Suprapubic skin (tissue), 3 donors: ENCODE measurements at regions not wholly inside any gene's neighbourhood (a gene's known extent, or its start where the extent isn't known, plus 50 kb on each side); places are given as distances from the start of the nearest gene placed in this dataset.

ENCODE experiments used
- CTCF ChIP-seq, 2 donors: fragments of 200-600 bp in 1 of 2; fragments of 450-650 bp in 1 of 2; sonication (generic) in 1 of 2; IDR thresholded peaks; one replicate each; pipeline ENCODE4 v1.5.1; 2016 to 2019; ENCODE audit warnings: antibody characterized with exemption in 2 of 2, mild to moderate bottlenecking in 1 of 2, moderate library complexity in 1 of 2
- EP300 ChIP-seq: sonication (generic); formaldehyde crosslinking; IDR thresholded peaks from one replicate; pipeline ENCODE4 v1.6.1; 2017; ENCODE audit warnings: antibody characterized with exemption
- POLR2A ChIP-seq, 2 donors: fragments of 450-650 bp; IDR thresholded peaks; one replicate each; pipeline ENCODE4 v1.6.1; 2017; ENCODE audit warnings: antibody characterized with exemption in 2 of 2, mild to moderate bottlenecking in 2 of 2, moderate library complexity in 2 of 2

GRCh38 chr3:36058404-36059030 is 321.8 kb upstream of the STAC start:
- TF ChIP-seq CTCF (IDR thresholded peaks at IDR 0.05) = no peak
- TF ChIP-seq POLR2A (IDR thresholded peaks at IDR 0.05) = no peak
- TF ChIP-seq EP300 = no peak
